ENCODE measurements at regions not wholly inside any gene's neighbourhood (a gene's known extent, or its start where the extent isn't known, plus 50 kb on each side); places are given as distances from the start of the nearest gene placed in this dataset.

DNA sequence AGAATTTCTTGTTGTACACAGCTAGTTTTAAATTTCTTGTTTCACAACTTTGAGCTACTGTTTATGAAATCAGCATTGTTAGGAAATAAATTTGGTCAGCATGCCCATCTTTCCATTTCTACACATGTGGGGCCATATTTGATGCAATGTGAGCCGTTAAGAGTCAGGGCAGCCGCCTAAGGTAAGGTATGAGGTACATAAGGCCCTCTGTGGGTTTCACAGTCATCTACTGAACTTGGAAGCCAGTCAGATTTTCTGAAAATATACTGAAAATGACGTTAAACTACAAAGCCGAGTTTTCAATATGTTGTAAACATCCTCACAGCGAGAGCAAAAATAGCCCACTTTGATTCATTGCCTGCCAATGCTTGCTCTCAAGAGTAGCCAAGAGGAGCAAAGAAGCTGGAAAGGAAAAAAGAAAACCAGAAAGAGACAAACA is 94.7 kb upstream of the PDZRN3 start:
- Histone ChIP-seq H4K20me1 (ENCODE audit: control insufficient read depth, insufficient read depth, insufficient read length) (no peaks in the 10 kb centered on the region), H3K56ac (ENCODE audit: insufficient read length, low read depth, low read length) (no peak overlapping the region), H2AK5ac (ENCODE audit: insufficient read length, low read length) (no peak overlapping the region), H4K8ac (replicated peaks; ENCODE audit: insufficient read length, low read depth, low read length) (no peak overlapping the region), H3T11ph (ENCODE audit: low read length) (no peak overlapping the region), H3K4me1 (ENCODE audit: insufficient read depth, low read length) (no peaks in the 10 kb centered on the region), H3K4ac (ENCODE audit: low read depth, low read length) (no peak overlapping the region), H3K18ac (ENCODE audit: insufficient read length, low read depth, low read length) (no peak overlapping the region), H3K9me3 (ENCODE audit: control insufficient read depth, low read depth, low read length) (no peaks in the 10 kb centered on the region), H3K79me2 (ENCODE audit: insufficient read depth, low read length) (no peaks in the 10 kb centered on the region), H3K23me2 (ENCODE audit: insufficient read length, low read depth, low read length, poor library complexity, severe bottlenecking) (peaks cover 2% of the 10 kb centered on the region), H3K27ac (ENCODE audit: insufficient read length, low read depth, low read length) (no peak overlapping the region), H4K5ac (ENCODE audit: insufficient read length, low read depth, low read length) (no peak overlapping the region), H3K23ac (ENCODE audit: insufficient read length, low read depth, low read length) (no peak overlapping the region), H2BK5ac (ENCODE audit: insufficient read length, low read length) (no peak overlapping the region), H4K91ac (ENCODE audit: insufficient read length, low read depth, low read length) (no peak overlapping the region), H3K9ac (ENCODE audit: extremely low read depth, insufficient read length, low read length) (no peak overlapping the region), H2AFZ (ENCODE audit: low read length) (no peak overlapping the region), H3K14ac (ENCODE audit: insufficient read depth, low read length) (no peak overlapping the region), H3K27me3 (ENCODE audit: insufficient read depth, low read length) (no peaks in the 10 kb centered on the region), H3K4me2 (ENCODE audit: insufficient read depth, insufficient read length, low read length) (no peak overlapping the region), H2BK12ac (ENCODE audit: insufficient read length, low read depth, low read length) (no peak overlapping the region), H2BK15ac (ENCODE audit: low read depth, low read length) (no peak overlapping the region), H2BK120ac (ENCODE audit: low read depth, low read length, poor library complexity, severe bottlenecking) (no peak overlapping the region), H3K79me1 (ENCODE audit: insufficient read depth, low read depth, low read length, poor library complexity, severe bottlenecking) (no peaks in the 10 kb centered on the region), H2BK20ac (ENCODE audit: low read depth, low read length, poor library complexity, severe bottlenecking) (no peak overlapping the region)
- H3K4me3 Mint-ChIP-seq: no peak overlapping the region
- WGBS (ENCODE audit: extremely low coverage, insufficient read length, low lambda C conversion rate): no CpG with 5 or more reads among the region's 5 CpGs
- TF ChIP-seq, protein P1, sequence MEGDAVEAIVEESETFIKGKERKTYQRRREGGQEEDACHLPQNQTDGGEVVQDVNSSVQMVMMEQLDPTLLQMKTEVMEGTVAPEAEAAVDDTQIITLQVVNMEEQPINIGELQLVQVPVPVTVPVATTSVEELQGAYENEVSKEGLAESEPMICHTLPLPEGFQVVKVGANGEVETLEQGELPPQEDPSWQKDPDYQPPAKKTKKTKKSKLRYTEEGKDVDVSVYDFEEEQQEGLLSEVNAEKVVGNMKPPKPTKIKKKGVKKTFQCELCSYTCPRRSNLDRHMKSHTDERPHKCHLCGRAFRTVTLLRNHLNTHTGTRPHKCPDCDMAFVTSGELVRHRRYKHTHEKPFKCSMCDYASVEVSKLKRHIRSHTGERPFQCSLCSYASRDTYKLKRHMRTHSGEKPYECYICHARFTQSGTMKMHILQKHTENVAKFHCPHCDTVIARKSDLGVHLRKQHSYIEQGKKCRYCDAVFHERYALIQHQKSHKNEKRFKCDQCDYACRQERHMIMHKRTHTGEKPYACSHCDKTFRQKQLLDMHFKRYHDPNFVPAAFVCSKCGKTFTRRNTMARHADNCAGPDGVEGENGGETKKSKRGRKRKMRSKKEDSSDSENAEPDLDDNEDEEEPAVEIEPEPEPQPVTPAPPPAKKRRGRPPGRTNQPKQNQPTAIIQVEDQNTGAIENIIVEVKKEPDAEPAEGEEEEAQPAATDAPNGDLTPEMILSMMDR (conservative IDR thresholded peaks at IDR 0.05): no peak
- H3K9me3 Mint-ChIP-seq: no peaks in the 10 kb centered on the region
- H3K4me1 Mint-ChIP-seq: peaks cover 4% of the 10 kb centered on the region in 2 experiments; a peak in 2 of 4 replicates
- no peaks in the 10 kb centered on the region for H3K36me3 Mint-ChIP-seq (ENCODE audit: insufficient read depth in 1 of 3, low read depth in 3 of 3)
- H3K27ac Mint-ChIP-seq: no peak overlapping the region
- DNase-seq: no peak
- no peaks in the 10 kb centered on the region for H3K27me3 Mint-ChIP-seq (ENCODE audit: low read depth)

Measured in H9 (cell line).